ENCODE measurements at regions not wholly inside any gene's neighbourhood (a gene's known extent, or its start where the extent isn't known, plus 50 kb on each side); places are given as distances from the start of the nearest gene placed in this dataset.

DNA sequence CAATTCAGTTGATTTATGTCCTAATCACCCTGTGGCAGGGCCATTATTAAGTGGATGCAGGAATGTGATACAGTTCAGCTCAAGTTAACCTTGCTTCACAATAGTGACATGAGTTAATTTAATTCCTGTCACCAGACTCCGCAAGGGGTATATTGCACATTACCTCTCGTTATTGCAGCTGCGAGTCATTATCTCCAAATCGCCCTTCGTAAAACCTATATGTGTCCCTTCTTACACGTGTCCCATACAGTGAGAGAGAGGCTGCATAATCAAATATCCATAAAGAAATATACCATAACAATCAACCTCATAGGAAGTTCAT lies 369.9 kb upstream of the ANXA10 start:
- DNase-seq (ENCODE audit: low read depth, low spot score): no peak
- H3K4me3 ChIP-seq (ENCODE audit: control insufficient read depth in 2 of 3, extremely low read depth in 1 of 3, insufficient read depth in 2 of 3, low read depth in 1 of 3, low read length in 3 of 3): no peak overlapping the region
- no peaks in the 10 kb centered on the region for H3K4me1 ChIP-seq (ENCODE audit: control insufficient read depth, extremely low read depth, insufficient read depth, low read length)
- no peak overlapping the region for H3K9ac ChIP-seq (ENCODE audit: control insufficient read depth, extremely low read depth, insufficient read depth, low read length)
- no peaks in the 10 kb centered on the region for H3K9me3 ChIP-seq (ENCODE audit: control insufficient read depth, low read depth, low read length)
- TF ChIP-seq, protein P1, sequence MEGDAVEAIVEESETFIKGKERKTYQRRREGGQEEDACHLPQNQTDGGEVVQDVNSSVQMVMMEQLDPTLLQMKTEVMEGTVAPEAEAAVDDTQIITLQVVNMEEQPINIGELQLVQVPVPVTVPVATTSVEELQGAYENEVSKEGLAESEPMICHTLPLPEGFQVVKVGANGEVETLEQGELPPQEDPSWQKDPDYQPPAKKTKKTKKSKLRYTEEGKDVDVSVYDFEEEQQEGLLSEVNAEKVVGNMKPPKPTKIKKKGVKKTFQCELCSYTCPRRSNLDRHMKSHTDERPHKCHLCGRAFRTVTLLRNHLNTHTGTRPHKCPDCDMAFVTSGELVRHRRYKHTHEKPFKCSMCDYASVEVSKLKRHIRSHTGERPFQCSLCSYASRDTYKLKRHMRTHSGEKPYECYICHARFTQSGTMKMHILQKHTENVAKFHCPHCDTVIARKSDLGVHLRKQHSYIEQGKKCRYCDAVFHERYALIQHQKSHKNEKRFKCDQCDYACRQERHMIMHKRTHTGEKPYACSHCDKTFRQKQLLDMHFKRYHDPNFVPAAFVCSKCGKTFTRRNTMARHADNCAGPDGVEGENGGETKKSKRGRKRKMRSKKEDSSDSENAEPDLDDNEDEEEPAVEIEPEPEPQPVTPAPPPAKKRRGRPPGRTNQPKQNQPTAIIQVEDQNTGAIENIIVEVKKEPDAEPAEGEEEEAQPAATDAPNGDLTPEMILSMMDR (optimal IDR thresholded peaks at IDR 0.05 in 1 of 3, IDR thresholded peaks at IDR 0.05 in 1 of 3, conservative IDR thresholded peaks at IDR 0.05 in 1 of 3; ENCODE audit: extremely low read depth in 1 of 3, insufficient read depth in 2 of 3, low read length in 3 of 3): no peak
- no peak for FAIRE-seq
- no peak overlapping the region for H3K4me2 ChIP-seq (ENCODE audit: control insufficient read depth, extremely low read depth, insufficient read depth, low read depth, low read length)
- H3K27ac ChIP-seq (ENCODE audit: control insufficient read depth, insufficient read depth, low read length): no peak overlapping the region
- no peaks in the 10 kb centered on the region for H3K9me1 ChIP-seq (ENCODE audit: control insufficient read depth, extremely low read depth, insufficient read depth, low read length)
- dilution Hi-C loops (cut with MboI; ENCODE audit: extremely low pct_ligation_motif_present, low sequenced_read_pairs): no loop called here
- no peaks in the 10 kb centered on the region for H3K36me3 ChIP-seq (ENCODE audit: control insufficient read depth in 2 of 2, extremely low read depth in 1 of 2, insufficient read depth in 2 of 2, low read length in 2 of 2)
- no peak overlapping the region for H2AFZ ChIP-seq (ENCODE audit: control insufficient read depth, low read length)
- H3K27me3 ChIP-seq (ENCODE audit: control insufficient read depth, extremely low read depth, insufficient read depth, low read length): no peaks in the 10 kb centered on the region
- H4K20me1 ChIP-seq (ENCODE audit: control insufficient read depth, extremely low read depth, insufficient read depth, low read length): no peaks in the 10 kb centered on the region
- H3K79me2 ChIP-seq (ENCODE audit: control insufficient read depth, insufficient read depth, low read length): no peaks in the 10 kb centered on the region

DNA sequence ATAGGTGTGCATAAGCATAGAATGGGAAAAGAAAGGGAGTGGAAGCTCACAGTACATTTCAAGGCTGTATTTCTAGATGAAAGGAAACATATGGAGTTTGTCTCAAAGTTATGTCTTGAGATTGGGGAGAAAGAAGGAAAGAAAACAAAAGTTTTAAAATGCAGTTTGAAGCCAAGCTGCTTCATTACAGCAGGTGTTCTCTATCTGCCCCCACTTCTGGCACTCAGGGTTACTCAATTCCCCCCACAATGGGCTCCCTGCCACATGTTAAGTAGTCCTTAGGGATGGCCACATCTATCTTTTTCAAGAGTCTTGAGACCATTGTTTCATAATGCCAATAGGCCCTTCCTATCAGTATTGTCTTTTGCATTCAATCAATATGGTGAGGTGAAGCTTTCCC lies 367.4 kb upstream of the ANXA10 start:
- DNase-seq (ENCODE audit: low read depth, low spot score): no peak
- H3K79me2 ChIP-seq (ENCODE audit: control insufficient read depth, insufficient read depth, low read length): no peaks in the 10 kb centered on the region
- no peak overlapping the region for H3K4me2 ChIP-seq (ENCODE audit: control insufficient read depth, extremely low read depth, insufficient read depth, low read depth, low read length)
- FAIRE-seq: no peak
- H3K9ac ChIP-seq (ENCODE audit: control insufficient read depth, extremely low read depth, insufficient read depth, low read length): no peak overlapping the region
- H3K9me1 ChIP-seq (ENCODE audit: control insufficient read depth, extremely low read depth, insufficient read depth, low read length): no peaks in the 10 kb centered on the region
- dilution Hi-C loops (cut with MboI; ENCODE audit: extremely low pct_ligation_motif_present, low sequenced_read_pairs): no loop called here
- H2AFZ ChIP-seq (ENCODE audit: control insufficient read depth, low read length): no peak overlapping the region
- TF ChIP-seq, protein P1 (optimal IDR thresholded peaks at IDR 0.05 in 1 of 3, IDR thresholded peaks at IDR 0.05 in 1 of 3, conservative IDR thresholded peaks at IDR 0.05 in 1 of 3; ENCODE audit: extremely low read depth in 1 of 3, insufficient read depth in 2 of 3, low read length in 3 of 3): no peak
- no peak for TF ChIP-seq EZH2 (IDR thresholded peaks at IDR 0.05; ENCODE audit: low read length)
- no peaks in the 10 kb centered on the region for H4K20me1 ChIP-seq (ENCODE audit: control insufficient read depth, extremely low read depth, insufficient read depth, low read length)
- H3K9me3 ChIP-seq (ENCODE audit: control insufficient read depth, low read depth, low read length): no peaks in the 10 kb centered on the region
- no peaks in the 10 kb centered on the region for H3K4me1 ChIP-seq (ENCODE audit: control insufficient read depth, extremely low read depth, insufficient read depth, low read length)
- H3K27ac ChIP-seq (ENCODE audit: control insufficient read depth, insufficient read depth, low read length): no peak overlapping the region
- no peak overlapping the region for H3K4me3 ChIP-seq (ENCODE audit: control insufficient read depth in 2 of 3, extremely low read depth in 1 of 3, insufficient read depth in 2 of 3, low read depth in 1 of 3, low read length in 3 of 3)
- H3K27me3 ChIP-seq (ENCODE audit: control insufficient read depth, extremely low read depth, insufficient read depth, low read length): no peaks in the 10 kb centered on the region
- H3K36me3 ChIP-seq (ENCODE audit: control insufficient read depth in 2 of 2, extremely low read depth in 1 of 2, insufficient read depth in 2 of 2, low read length in 2 of 2): no peaks in the 10 kb centered on the region

Data from keratinocyte (primary cell).